ENCODE measurements at regions not wholly inside any gene's neighbourhood (a gene's known extent, or its start where the extent isn't known, plus 50 kb on each side); places are given as distances from the start of the nearest gene placed in this dataset.

GRCh38 chr9:27861887-27862286 is 288.6 kb upstream of the C9orf72 start (continued):
- TF ChIP-seq CHD7 (IDR thresholded peaks at IDR 0.05; ENCODE audit: insufficient replicate concordance, low read length), result no peak
- TF ChIP-seq HDAC2 (IDR thresholded peaks at IDR 0.05; ENCODE audit: borderline replicate concordance in 1 of 2, low read depth in 2 of 2, low read length in 2 of 2), result no peak
- no peak for TF ChIP-seq TAF7 (optimal IDR thresholded peaks at IDR 0.05; ENCODE audit: borderline replicate concordance, low read depth, low read length)
- no peak for TF ChIP-seq FOSL1 (IDR thresholded peaks at IDR 0.05; ENCODE audit: insufficient read depth, low read depth, low read length)
- TF ChIP-seq SP2 (IDR thresholded peaks at IDR 0.05; ENCODE audit: low read length), result no peak
- TF ChIP-seq POLR2A (IDR thresholded peaks at IDR 0.05; ENCODE audit: control extremely low read depth in 1 of 2, low read depth in 2 of 2, low read length in 2 of 2), result no peak
- no peak for TF ChIP-seq RFX5 (IDR thresholded peaks at IDR 0.05; ENCODE audit: borderline replicate concordance, low read depth, low read length)
